ENCODE measurements at regions not wholly inside any gene's neighbourhood (a gene's known extent, or its start where the extent isn't known, plus 50 kb on each side); places are given as distances from the start of the nearest gene placed in this dataset.
A peak's percentile ranks its signal among the peaks of the same experiment; 100 is the strongest.

GRCh38 chr3:86787091-86787490, 203.9 kb downstream of the VGLL3 start:
- DNase-seq (ENCODE audit: low read depth in 2 of 2): peak; percentile 43 to 85
- H3K4me3 ChIP-seq (replicated peaks in 1 of 2; ENCODE audit: low read depth in 2 of 2, low read length in 2 of 2): no peak overlapping the region
- TF ChIP-seq CTCF (IDR thresholded peaks at IDR 0.05; ENCODE audit: low read depth, low read length): no peak

GRCh38 chr3:86785386-86785785, 205.6 kb downstream of the VGLL3 start:
- DNase-seq (ENCODE audit: low read depth in 2 of 2): peak; percentile 66 to 71
- no peak overlapping the region for H3K4me3 ChIP-seq (replicated peaks in 1 of 2; ENCODE audit: low read depth in 2 of 2, low read length in 2 of 2)
- TF ChIP-seq CTCF (IDR thresholded peaks at IDR 0.05; ENCODE audit: low read depth, low read length): peak; percentile 41

- no peak for TF ChIP-seq CTCF (IDR thresholded peaks at IDR 0.05; ENCODE audit: low read depth, low read length)
- no peak for DNase-seq (ENCODE audit: low read depth in 2 of 2)
Measured at GRCh38 chr3:86782866-86783265, 208.1 kb downstream of the VGLL3 start.

GRCh38 chr3:86782286-86782685, 208.7 kb downstream of the VGLL3 start:
- no peak for TF ChIP-seq CTCF (IDR thresholded peaks at IDR 0.05; ENCODE audit: low read depth, low read length)
- H3K4me3 ChIP-seq (replicated peaks in 1 of 2; ENCODE audit: low read depth in 2 of 2, low read length in 2 of 2): no peak overlapping the region
- DNase-seq (ENCODE audit: low read depth in 2 of 2): peak; percentile 2 to 14

More at GRCh38 chr3:86782866-86783265, 208.1 kb downstream of the VGLL3 start:
- no peak overlapping the region for H3K4me3 ChIP-seq (replicated peaks in 1 of 2; ENCODE audit: low read depth in 2 of 2, low read length in 2 of 2)

GRCh38 chr3:86774082-86774691, 216.8 kb downstream of the VGLL3 start:
- peak; percentile 63 to 73 for DNase-seq (ENCODE audit: low read depth in 2 of 2)
- no peak overlapping the region for H3K4me3 ChIP-seq (replicated peaks in 1 of 2; ENCODE audit: low read depth in 2 of 2, low read length in 2 of 2)
- peak; percentile 30 for TF ChIP-seq CTCF (IDR thresholded peaks at IDR 0.05; ENCODE audit: low read depth, low read length)

GRCh38 chr3:86772699-86773098, 218.2 kb downstream of the VGLL3 start:
- no peak for DNase-seq (ENCODE audit: low read depth in 2 of 2)
- no peak overlapping the region for H3K4me3 ChIP-seq (replicated peaks in 1 of 2; ENCODE audit: low read depth in 2 of 2, low read length in 2 of 2)
- no peak for TF ChIP-seq CTCF (IDR thresholded peaks at IDR 0.05; ENCODE audit: low read depth, low read length)
